Breast epithelium (tissue), 3 donors: ENCODE measurements at regions not wholly inside any gene's neighbourhood (a gene's known extent, or its start where the extent isn't known, plus 50 kb on each side); places are given as distances from the start of the nearest gene placed in this dataset.

ENCODE experiments used
- POLR2A ChIP-seq: fragments of 450-650 bp; IDR thresholded peaks from one replicate; pipeline ENCODE4 v1.6.1; 2016; ENCODE audit warnings: antibody characterized with exemption, mild to moderate bottlenecking, moderate library complexity
- POLR2AphosphoS5 ChIP-seq, 3 donors: sonication (generic); formaldehyde crosslinking; IDR thresholded peaks; one replicate each; pipeline ENCODE4 v1.6.1; 2017; ENCODE audit warnings: antibody characterized with exemption in 3 of 3
- TF ChIP-seq, protein P1 (sequence below), 3 donors: fragments of 450-650 bp; IDR thresholded peaks; one replicate each; pipeline ENCODE4 v1.5.1; 2016 to 2017; ENCODE audit warnings: antibody characterized with exemption in 3 of 3, mild to moderate bottlenecking in 3 of 3, moderate library complexity in 3 of 3

DNA sequence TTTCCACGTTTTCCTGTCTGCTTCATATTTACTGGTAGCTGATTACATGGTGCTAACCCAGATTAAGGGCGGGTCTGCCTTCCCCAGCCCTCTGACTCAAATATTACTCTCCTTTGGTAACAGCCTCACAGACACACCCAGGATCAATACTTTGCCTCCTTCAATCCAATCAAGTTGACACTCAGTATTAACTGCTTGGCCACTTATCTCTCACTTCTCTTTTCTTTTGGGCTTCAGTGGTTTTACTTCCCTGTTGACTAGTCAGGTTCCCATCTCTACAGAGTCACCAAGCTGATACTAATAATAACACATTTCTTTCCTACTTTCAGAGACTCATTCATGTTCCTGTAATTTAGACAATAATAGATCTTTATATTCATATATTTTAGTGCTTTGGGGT is 302.2 kb upstream of the MAP2 start:
- TF ChIP-seq, protein P1, sequence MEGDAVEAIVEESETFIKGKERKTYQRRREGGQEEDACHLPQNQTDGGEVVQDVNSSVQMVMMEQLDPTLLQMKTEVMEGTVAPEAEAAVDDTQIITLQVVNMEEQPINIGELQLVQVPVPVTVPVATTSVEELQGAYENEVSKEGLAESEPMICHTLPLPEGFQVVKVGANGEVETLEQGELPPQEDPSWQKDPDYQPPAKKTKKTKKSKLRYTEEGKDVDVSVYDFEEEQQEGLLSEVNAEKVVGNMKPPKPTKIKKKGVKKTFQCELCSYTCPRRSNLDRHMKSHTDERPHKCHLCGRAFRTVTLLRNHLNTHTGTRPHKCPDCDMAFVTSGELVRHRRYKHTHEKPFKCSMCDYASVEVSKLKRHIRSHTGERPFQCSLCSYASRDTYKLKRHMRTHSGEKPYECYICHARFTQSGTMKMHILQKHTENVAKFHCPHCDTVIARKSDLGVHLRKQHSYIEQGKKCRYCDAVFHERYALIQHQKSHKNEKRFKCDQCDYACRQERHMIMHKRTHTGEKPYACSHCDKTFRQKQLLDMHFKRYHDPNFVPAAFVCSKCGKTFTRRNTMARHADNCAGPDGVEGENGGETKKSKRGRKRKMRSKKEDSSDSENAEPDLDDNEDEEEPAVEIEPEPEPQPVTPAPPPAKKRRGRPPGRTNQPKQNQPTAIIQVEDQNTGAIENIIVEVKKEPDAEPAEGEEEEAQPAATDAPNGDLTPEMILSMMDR (IDR thresholded peaks at IDR 0.05): no peak
- TF ChIP-seq POLR2A (no peak), POLR2AphosphoS5 (IDR thresholded peaks at IDR 0.05) (no peak)
